Liver (tissue), 3 donors: ENCODE measurements at regions not wholly inside any gene's neighbourhood (a gene's known extent, or its start where the extent isn't known, plus 50 kb on each side); places are given as distances from the start of the nearest gene placed in this dataset.

Experiments
- EGR1 ChIP-seq, 2 donors: IDR thresholded peaks; 2 replicates each; pipeline ENCODE4 v1.6.1; 2016 to 2018; ENCODE audit warnings: antibody characterized with exemption in 2 of 2, low read depth in 2 of 2
- FOXA2 ChIP-seq: IDR thresholded peaks from 2 replicates; pipeline ENCODE4 v1.6.1; 2016; ENCODE audit warnings: antibody characterized with exemption
- GABPA ChIP-seq, 2 donors: IDR thresholded peaks in 1 of 2; conservative IDR thresholded peaks in 1 of 2; 2 replicates each; pipeline ENCODE4 v1.6.1; 2016; ENCODE audit warnings: antibody characterized with exemption in 2 of 2, mild to moderate bottlenecking in 1 of 2, moderate library complexity in 1 of 2
- HNF4G ChIP-seq: IDR thresholded peaks from 2 replicates; pipeline ENCODE4 v1.6.1; 2016; ENCODE audit warnings: antibody characterized with exemption
- JUND ChIP-seq, 2 donors: IDR thresholded peaks; 2 replicates each; pipeline ENCODE4 v1.6.1; 2016; ENCODE audit warnings: antibody characterized with exemption in 2 of 2
- RAD21 ChIP-seq, 2 donors: IDR thresholded peaks; 2 replicates each; pipeline ENCODE4 v1.6.1; 2016; ENCODE audit warnings: antibody characterized with exemption in 2 of 2, mild to moderate bottlenecking in 2 of 2
- SP1 ChIP-seq: IDR thresholded peaks from 2 replicates; pipeline ENCODE4 v1.6.1; 2018; ENCODE audit warnings: antibody characterized with exemption, mild to moderate bottlenecking
- TAF1 ChIP-seq: conservative IDR thresholded peaks from 2 replicates; pipeline ENCODE4 v1.6.1; 2016; ENCODE audit warnings: antibody characterized with exemption, mild to moderate bottlenecking
- YY1 ChIP-seq: IDR thresholded peaks from 2 replicates; pipeline ENCODE4 v1.6.1; 2016; ENCODE audit warnings: antibody characterized with exemption, mild to moderate bottlenecking
- TF ChIP-seq, protein P1 (sequence below): fragments of 150-350 bp; IDR thresholded peaks from 2 replicates; pipeline ENCODE4 v1.5.1; 2017; ENCODE audit warnings: improper control_type of control experiment, low read depth, low read length; ENCODE audit not compliant: missing input control
- TF ChIP-seq, protein P2 (sequence below): IDR thresholded peaks from 2 replicates; pipeline ENCODE4 v1.6.1; 2016; ENCODE audit warnings: antibody characterized with exemption, mild to moderate bottlenecking
- TF ChIP-seq, protein P3 (sequence below): IDR thresholded peaks from 2 replicates; pipeline ENCODE4 v1.6.1; 2016; ENCODE audit warnings: antibody characterized with exemption
- TF ChIP-seq, protein P4 (sequence below): IDR thresholded peaks from 2 replicates; pipeline ENCODE4 v1.6.1; 2016; ENCODE audit warnings: antibody characterized with exemption
- donor health status: healthy.
- donor health status: healthy.

DNA sequence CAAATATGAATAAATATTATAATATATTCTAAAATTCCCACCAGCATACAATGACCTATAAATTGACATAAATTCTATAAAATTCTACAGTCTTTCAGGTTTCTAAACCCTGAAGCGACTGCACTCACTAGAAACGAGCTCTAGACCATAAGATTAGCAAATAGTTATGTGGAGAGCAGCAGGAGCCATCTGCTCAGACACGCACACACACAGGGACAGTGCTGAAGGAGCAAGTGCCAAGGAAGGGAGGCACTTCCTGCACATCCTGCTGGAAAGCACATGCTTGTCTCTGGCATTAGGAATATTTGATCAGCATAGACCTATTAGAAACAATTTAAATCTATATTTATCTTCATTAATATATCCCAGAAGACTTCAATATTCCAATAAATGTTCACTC, 713.9 kb upstream of the CDH2 start:
- TF ChIP-seq, protein P1, sequence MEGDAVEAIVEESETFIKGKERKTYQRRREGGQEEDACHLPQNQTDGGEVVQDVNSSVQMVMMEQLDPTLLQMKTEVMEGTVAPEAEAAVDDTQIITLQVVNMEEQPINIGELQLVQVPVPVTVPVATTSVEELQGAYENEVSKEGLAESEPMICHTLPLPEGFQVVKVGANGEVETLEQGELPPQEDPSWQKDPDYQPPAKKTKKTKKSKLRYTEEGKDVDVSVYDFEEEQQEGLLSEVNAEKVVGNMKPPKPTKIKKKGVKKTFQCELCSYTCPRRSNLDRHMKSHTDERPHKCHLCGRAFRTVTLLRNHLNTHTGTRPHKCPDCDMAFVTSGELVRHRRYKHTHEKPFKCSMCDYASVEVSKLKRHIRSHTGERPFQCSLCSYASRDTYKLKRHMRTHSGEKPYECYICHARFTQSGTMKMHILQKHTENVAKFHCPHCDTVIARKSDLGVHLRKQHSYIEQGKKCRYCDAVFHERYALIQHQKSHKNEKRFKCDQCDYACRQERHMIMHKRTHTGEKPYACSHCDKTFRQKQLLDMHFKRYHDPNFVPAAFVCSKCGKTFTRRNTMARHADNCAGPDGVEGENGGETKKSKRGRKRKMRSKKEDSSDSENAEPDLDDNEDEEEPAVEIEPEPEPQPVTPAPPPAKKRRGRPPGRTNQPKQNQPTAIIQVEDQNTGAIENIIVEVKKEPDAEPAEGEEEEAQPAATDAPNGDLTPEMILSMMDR = no peak
- TF ChIP-seq, protein P2, sequence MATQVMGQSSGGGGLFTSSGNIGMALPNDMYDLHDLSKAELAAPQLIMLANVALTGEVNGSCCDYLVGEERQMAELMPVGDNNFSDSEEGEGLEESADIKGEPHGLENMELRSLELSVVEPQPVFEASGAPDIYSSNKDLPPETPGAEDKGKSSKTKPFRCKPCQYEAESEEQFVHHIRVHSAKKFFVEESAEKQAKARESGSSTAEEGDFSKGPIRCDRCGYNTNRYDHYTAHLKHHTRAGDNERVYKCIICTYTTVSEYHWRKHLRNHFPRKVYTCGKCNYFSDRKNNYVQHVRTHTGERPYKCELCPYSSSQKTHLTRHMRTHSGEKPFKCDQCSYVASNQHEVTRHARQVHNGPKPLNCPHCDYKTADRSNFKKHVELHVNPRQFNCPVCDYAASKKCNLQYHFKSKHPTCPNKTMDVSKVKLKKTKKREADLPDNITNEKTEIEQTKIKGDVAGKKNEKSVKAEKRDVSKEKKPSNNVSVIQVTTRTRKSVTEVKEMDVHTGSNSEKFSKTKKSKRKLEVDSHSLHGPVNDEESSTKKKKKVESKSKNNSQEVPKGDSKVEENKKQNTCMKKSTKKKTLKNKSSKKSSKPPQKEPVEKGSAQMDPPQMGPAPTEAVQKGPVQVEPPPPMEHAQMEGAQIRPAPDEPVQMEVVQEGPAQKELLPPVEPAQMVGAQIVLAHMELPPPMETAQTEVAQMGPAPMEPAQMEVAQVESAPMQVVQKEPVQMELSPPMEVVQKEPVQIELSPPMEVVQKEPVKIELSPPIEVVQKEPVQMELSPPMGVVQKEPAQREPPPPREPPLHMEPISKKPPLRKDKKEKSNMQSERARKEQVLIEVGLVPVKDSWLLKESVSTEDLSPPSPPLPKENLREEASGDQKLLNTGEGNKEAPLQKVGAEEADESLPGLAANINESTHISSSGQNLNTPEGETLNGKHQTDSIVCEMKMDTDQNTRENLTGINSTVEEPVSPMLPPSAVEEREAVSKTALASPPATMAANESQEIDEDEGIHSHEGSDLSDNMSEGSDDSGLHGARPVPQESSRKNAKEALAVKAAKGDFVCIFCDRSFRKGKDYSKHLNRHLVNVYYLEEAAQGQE = no peak
- TF ChIP-seq, protein P3, sequence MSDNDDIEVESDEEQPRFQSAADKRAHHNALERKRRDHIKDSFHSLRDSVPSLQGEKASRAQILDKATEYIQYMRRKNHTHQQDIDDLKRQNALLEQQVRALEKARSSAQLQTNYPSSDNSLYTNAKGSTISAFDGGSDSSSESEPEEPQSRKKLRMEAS = no peak
- TF ChIP-seq, protein P4, sequence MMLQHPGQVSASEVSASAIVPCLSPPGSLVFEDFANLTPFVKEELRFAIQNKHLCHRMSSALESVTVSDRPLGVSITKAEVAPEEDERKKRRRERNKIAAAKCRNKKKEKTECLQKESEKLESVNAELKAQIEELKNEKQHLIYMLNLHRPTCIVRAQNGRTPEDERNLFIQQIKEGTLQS = no peak
- no peak for TF ChIP-seq YY1
- no peak for TF ChIP-seq JUND (IDR thresholded peaks at IDR 0.05)
- no peak for TF ChIP-seq EGR1 (IDR thresholded peaks at IDR 0.05; ENCODE audit: low read depth in 2 of 2)
- TF ChIP-seq TAF1 = no peak
- TF ChIP-seq FOXA2 = no peak
- no peak for TF ChIP-seq RAD21 (IDR thresholded peaks at IDR 0.05)
- TF ChIP-seq GABPA (IDR thresholded peaks at IDR 0.05 in 1 of 2, conservative IDR thresholded peaks at IDR 0.05 in 1 of 2) = no peak
- no peak for TF ChIP-seq HNF4G
- TF ChIP-seq SP1 = no peak
